Neuronal stem cell (in vitro differentiated cells): ENCODE measurements at regions not wholly inside any gene's neighbourhood (a gene's known extent, or its start where the extent isn't known, plus 50 kb on each side); places are given as distances from the start of the nearest gene placed in this dataset.

Source experiments
- DNase-seq: peaks from one replicate; pipeline ENCODE4 v3.0.0-alpha.2; 2013; ENCODE audit warnings: low spot score
- H2AFZ ChIP-seq: one replicate; pipeline ENCODE4 v1.6.1; 2013; ENCODE audit warnings: mild to moderate bottlenecking, low read length, inconsistent platforms
- H2AK5ac ChIP-seq: 2 replicates; pipeline ENCODE4 v1.6.1; 2013; ENCODE audit warnings: low read depth, mild to moderate bottlenecking, inconsistent platforms, low read length, moderate library complexity, mixed read lengths
- H2BK120ac ChIP-seq: 2 replicates; pipeline ENCODE4 v1.6.1; 2013; ENCODE audit warnings: low read depth, mild to moderate bottlenecking, inconsistent platforms, low read length, moderate library complexity, mixed read lengths
- H2BK12ac ChIP-seq: one replicate; pipeline ENCODE4 v1.6.1; 2013; ENCODE audit warnings: low read length, inconsistent platforms
- H2BK15ac ChIP-seq: 2 replicates; pipeline ENCODE4 v1.6.1; 2013; ENCODE audit warnings: mild to moderate bottlenecking, low read length, inconsistent platforms, mixed read lengths
- H2BK5ac ChIP-seq: one replicate; pipeline ENCODE4 v1.6.1; 2013; ENCODE audit warnings: inconsistent platforms, mild to moderate bottlenecking, low read length, moderate library complexity
- H3K14ac ChIP-seq: one replicate; pipeline ENCODE4 v1.6.1; 2013; ENCODE audit warnings: low read length, inconsistent platforms
- H3K18ac ChIP-seq: 2 replicates; pipeline ENCODE4 v1.6.1; 2013; ENCODE audit warnings: low read length, inconsistent platforms
- H3K23ac ChIP-seq: 2 replicates; pipeline ENCODE4 v1.6.1; 2013; ENCODE audit warnings: low read depth, mild to moderate bottlenecking, mixed read lengths, low read length, inconsistent platforms; ENCODE audit not compliant: poor library complexity
- H3K27ac ChIP-seq: replicated peaks from 3 replicates; pipeline ENCODE4 v1.5.1; 2013; ENCODE audit warnings: low read length, inconsistent platforms
- H3K27me3 ChIP-seq, 3 experiments: 2 replicates each; pipeline ENCODE4 v1.6.1; 2013; ENCODE audit warnings: low read length in 3 of 3, mild to moderate bottlenecking in 2 of 3, inconsistent platforms in 1 of 3, low read depth in 1 of 3, mixed read lengths in 1 of 3, moderate library complexity in 1 of 3; ENCODE audit not compliant: control insufficient read depth in 3 of 3, insufficient read depth in 3 of 3
- H3K36me3 ChIP-seq, 2 donors: replicated peaks in 1 of 2; 2 replicates each; pipeline ENCODE4 v1.6.1; 2013; ENCODE audit warnings: low read length in 2 of 2; ENCODE audit not compliant: control insufficient read depth in 2 of 2, insufficient read depth in 2 of 2
- H3K4ac ChIP-seq: 2 replicates; pipeline ENCODE4 v1.6.1; 2013; ENCODE audit warnings: inconsistent platforms, mild to moderate bottlenecking, low read length, moderate library complexity
- H3K4me1 ChIP-seq, 2 donors: 1 replicate in 1 of 2; 2 replicates in 1 of 2; pipeline ENCODE4 v1.6.1; 2013; ENCODE audit warnings: low read length in 2 of 2, low read depth in 1 of 2; ENCODE audit not compliant: control insufficient read depth in 2 of 2, insufficient read depth in 1 of 2
- H3K4me2 ChIP-seq: one replicate; pipeline ENCODE4 v1.6.1; 2013; ENCODE audit warnings: mild to moderate bottlenecking, low read length, inconsistent platforms; ENCODE audit not compliant: insufficient read depth, poor library complexity, severe bottlenecking
- H3K4me3 ChIP-seq, 2 donors: 2 replicates each; pipeline ENCODE4 v1.5.1; 2013; ENCODE audit warnings: low read length in 2 of 2, mild to moderate bottlenecking in 2 of 2, inconsistent platforms in 1 of 2, moderate library complexity in 1 of 2
- H3K79me1 ChIP-seq: one replicate; pipeline ENCODE4 v1.6.1; 2013; ENCODE audit warnings: low read depth, mild to moderate bottlenecking, inconsistent platforms, low read length, moderate library complexity
- H3K9ac ChIP-seq: one replicate; pipeline ENCODE4 v1.6.1; 2013; ENCODE audit warnings: mild to moderate bottlenecking, low read depth, low read length, inconsistent platforms; ENCODE audit not compliant: poor library complexity
- H3K9me3 ChIP-seq, 2 donors: replicated peaks in 1 of 2; 2 replicates each; pipeline versions ENCODE3 to v1.6.1; 2013; ENCODE audit warnings: low read length in 2 of 2, mild to moderate bottlenecking in 2 of 2, inconsistent platforms in 1 of 2, low read depth in 1 of 2, mixed read lengths in 1 of 2, moderate library complexity in 1 of 2; ENCODE audit not compliant: control insufficient read depth in 2 of 2, insufficient read depth in 1 of 2
- H4K8ac ChIP-seq: one replicate; pipeline ENCODE4 v1.6.1; 2013; ENCODE audit warnings: low read depth, mild to moderate bottlenecking, inconsistent platforms, low read length, moderate library complexity
- H4K91ac ChIP-seq: one replicate; pipeline ENCODE4 v1.6.1; 2013; ENCODE audit warnings: low read length, low read depth, mild to moderate bottlenecking, inconsistent platforms; ENCODE audit not compliant: poor library complexity
- WGBS, 2 donors: extraction: QIAGEN DNeasy Blood & Tissue Kit; methylation state at CpG; one replicate each; pipeline ENCODE4 v1.1.7; 2013; ENCODE audit warnings: missing lambda C conversion rate in 2 of 2, mixed read lengths in 1 of 2; ENCODE audit not compliant: insufficient read length in 2 of 2, insufficient replicate concordance in 1 of 2; ENCODE audit errors: extremely low coverage in 2 of 2; 5-methylcytosine and 5-hydroxymethylcytosine counted together

DNA sequence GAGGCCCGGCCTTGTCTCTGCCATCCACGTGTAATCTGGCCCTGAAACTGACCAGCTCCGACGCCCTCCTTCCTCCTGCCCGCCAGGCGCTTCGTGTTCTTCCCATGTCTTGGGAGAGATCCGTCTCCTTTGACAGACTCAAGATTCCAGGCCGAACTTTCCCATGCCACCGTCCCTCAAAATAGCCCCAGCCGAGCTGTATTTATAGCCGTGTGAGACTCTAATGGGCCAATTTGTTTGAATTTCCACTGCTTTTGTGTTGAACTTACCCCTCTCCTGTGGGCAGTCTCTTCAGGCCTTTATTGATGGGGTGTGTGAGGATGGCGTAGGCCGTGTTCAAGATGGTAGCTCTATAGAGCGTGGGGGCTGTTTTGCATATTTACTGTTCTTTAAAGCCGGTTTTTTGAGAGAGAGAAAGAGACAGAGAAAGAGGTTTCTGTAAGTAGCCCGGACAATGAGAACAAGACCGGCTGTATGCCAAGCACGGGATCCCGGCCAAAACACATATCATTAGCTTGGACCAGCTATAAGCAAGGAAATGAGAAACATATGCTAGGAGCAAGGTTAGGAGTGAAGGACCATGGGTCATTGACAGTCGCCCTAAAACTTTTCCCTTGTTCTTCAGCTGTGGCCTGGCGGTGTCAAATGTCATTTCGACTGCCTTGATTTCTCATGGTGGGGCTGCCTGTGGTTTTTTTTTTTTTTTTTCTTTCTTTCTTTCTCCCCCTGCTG lies 124.5 kb upstream of the ZFHX3 start:
- no peak overlapping the region for H3K14ac ChIP-seq
- no peak overlapping the region for H3K27ac ChIP-seq
- peaks cover 0 to 2% (median 0%) of the 10 kb centered on the region in 3 experiments for H3K27me3 ChIP-seq
- no peak overlapping the region for H2AK5ac ChIP-seq
- H3K4me2 ChIP-seq, result no peak overlapping the region
- H3K9me3 ChIP-seq, result no peaks in the 10 kb centered on the region
- no CpG with 5 or more reads among the region's 23 CpGs for WGBS, 2 donors
- no peak for DNase-seq
- H2BK15ac ChIP-seq, result no peak overlapping the region
- H3K4me3 ChIP-seq, result no peak overlapping the region
- no peaks in the 10 kb centered on the region for H3K79me1 ChIP-seq
- H2BK12ac ChIP-seq, result no peak overlapping the region
- H3K4me1 ChIP-seq, result peaks cover 9 to 29% of the 10 kb centered on the region in 2 donors
- H4K8ac ChIP-seq, result no peak overlapping the region
- peak overlapping the region; percentile 68 for H3K18ac ChIP-seq
- no peak overlapping the region for H2BK5ac ChIP-seq
- no peak overlapping the region for H4K91ac ChIP-seq
- H3K36me3 ChIP-seq, result no peaks in the 10 kb centered on the region
- H2AFZ ChIP-seq, result peak overlapping the region; percentile 43
- H3K4ac ChIP-seq, result no peak overlapping the region
- peak overlapping the region; percentile 8 for H2BK120ac ChIP-seq
- no peak overlapping the region for H3K9ac ChIP-seq
- peak overlapping the region; percentile 38 for H3K23ac ChIP-seq

DNA sequence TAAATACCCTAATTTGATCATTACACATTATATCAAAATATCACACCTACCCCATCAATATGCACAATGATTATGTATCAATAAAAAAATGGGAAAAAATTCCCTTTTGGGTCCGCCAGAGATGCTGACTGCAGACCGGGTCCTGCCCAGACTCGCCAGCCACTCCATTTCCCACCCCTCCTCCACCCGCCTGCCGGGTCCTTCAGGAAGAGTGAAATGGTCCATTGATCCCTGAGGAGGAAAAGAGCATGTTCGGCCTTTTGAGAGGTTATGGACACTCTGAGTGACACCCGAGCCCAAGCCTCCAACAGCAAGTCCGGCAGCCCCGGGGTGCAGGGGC lies 123.9 kb upstream of the ZFHX3 start:
- H2BK5ac ChIP-seq, result no peak overlapping the region
- H3K9ac ChIP-seq, result no peak overlapping the region
- no peak overlapping the region for H2BK15ac ChIP-seq
- no peak overlapping the region for H3K14ac ChIP-seq
- no peaks in the 10 kb centered on the region for H3K9me3 ChIP-seq
- no CpG with 5 or more reads among the region's 9 CpGs for WGBS, 2 donors
- peaks cover 0 to 2% (median 0%) of the 10 kb centered on the region in 3 experiments for H3K27me3 ChIP-seq
- H3K4ac ChIP-seq, result no peak overlapping the region
- no peak overlapping the region for H3K4me3 ChIP-seq
- DNase-seq, result no peak
- H4K8ac ChIP-seq, result no peak overlapping the region
- peak overlapping the region; percentile 38 for H3K23ac ChIP-seq
- H3K4me2 ChIP-seq, result no peak overlapping the region
- H3K36me3 ChIP-seq, result no peaks in the 10 kb centered on the region
- peak overlapping the region; percentile 68 for H3K18ac ChIP-seq
- no peak overlapping the region for H3K27ac ChIP-seq
- H3K4me1 ChIP-seq, result peaks cover 9 to 29% of the 10 kb centered on the region in 2 donors
- no peaks in the 10 kb centered on the region for H3K79me1 ChIP-seq
- H2BK12ac ChIP-seq, result no peak overlapping the region
- H4K91ac ChIP-seq, result no peak overlapping the region
- H2AK5ac ChIP-seq, result no peak overlapping the region
- peak overlapping the region; percentile 8 for H2BK120ac ChIP-seq
- H2AFZ ChIP-seq, result peak overlapping the region; percentile 43

- no peaks in the 10 kb centered on the region for H3K36me3 ChIP-seq
- no peak overlapping the region for H2AFZ ChIP-seq
- no peak overlapping the region for H3K18ac ChIP-seq
- H3K14ac ChIP-seq, result no peak overlapping the region
- H3K9ac ChIP-seq, result no peak overlapping the region
- no peak overlapping the region for H3K4ac ChIP-seq
- H3K79me1 ChIP-seq, result no peaks in the 10 kb centered on the region
- no peak overlapping the region for H2AK5ac ChIP-seq
- H3K27me3 ChIP-seq, result peaks cover 0 to 2% (median 0%) of the 10 kb centered on the region in 3 experiments
- H2BK12ac ChIP-seq, result no peak overlapping the region
- no peak overlapping the region for H4K8ac ChIP-seq
- no peak overlapping the region for H3K23ac ChIP-seq
- no peak overlapping the region for H2BK15ac ChIP-seq
- H2BK5ac ChIP-seq, result no peak overlapping the region
- H3K4me3 ChIP-seq, result no peak overlapping the region
- peaks cover 9 to 29% of the 10 kb centered on the region in 2 donors for H3K4me1 ChIP-seq
- no peaks in the 10 kb centered on the region for H3K9me3 ChIP-seq
- H2BK120ac ChIP-seq, result no peak overlapping the region
- H3K4me2 ChIP-seq, result no peak overlapping the region
- DNase-seq, result no peak
- H3K27ac ChIP-seq, result no peak overlapping the region
- H4K91ac ChIP-seq, result no peak overlapping the region
- no CpG with 5 or more reads among the region's 9 CpGs for WGBS, 2 donors
Observed at GRCh38 chr16:73171380-73171779, 123.5 kb upstream of the ZFHX3 start.

DNA sequence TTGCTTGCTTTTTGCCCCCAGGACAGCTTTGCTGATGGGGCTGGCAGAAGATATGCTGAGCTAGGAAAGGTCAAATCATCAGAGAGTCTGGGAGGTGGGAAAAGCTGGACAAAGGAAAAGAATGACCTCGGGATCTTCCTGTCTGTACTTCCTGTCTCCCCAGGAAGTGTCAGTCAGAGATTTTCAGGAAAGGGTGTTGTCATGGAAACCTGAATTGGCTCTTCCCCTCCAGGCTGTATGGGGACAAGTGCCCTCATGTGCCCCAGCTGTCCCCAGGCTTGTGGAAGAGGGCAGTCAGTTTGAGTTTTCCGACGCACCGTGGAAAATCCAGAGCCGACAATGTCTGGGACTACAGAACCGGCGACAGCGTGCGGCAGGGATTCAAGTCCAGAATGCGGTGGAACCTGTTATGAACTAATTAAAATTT lies 122.7 kb upstream of the ZFHX3 start:
- H2BK15ac ChIP-seq, result no peak overlapping the region
- H3K18ac ChIP-seq, result peak overlapping the region; percentile 44
- no peak overlapping the region for H3K23ac ChIP-seq
- H2AFZ ChIP-seq, result peak overlapping the region; percentile 80
- H3K14ac ChIP-seq, result no peak overlapping the region
- no peak overlapping the region for H3K4ac ChIP-seq
- no peak overlapping the region for H3K9ac ChIP-seq
- H2BK120ac ChIP-seq, result no peak overlapping the region
- no peaks in the 10 kb centered on the region for H3K36me3 ChIP-seq
- H3K4me3 ChIP-seq, result no peak overlapping the region
- no peak overlapping the region for H4K91ac ChIP-seq
- H3K27me3 ChIP-seq, result peaks cover 0 to 2% (median 0%) of the 10 kb centered on the region in 3 experiments
- no peak for DNase-seq
- H3K4me1 ChIP-seq, result peaks cover 9 to 29% of the 10 kb centered on the region in 2 donors
- H3K79me1 ChIP-seq, result no peaks in the 10 kb centered on the region
- WGBS, 2 donors, result no CpG with 5 or more reads among the region's 10 CpGs
- H3K27ac ChIP-seq, result no peak overlapping the region
- no peaks in the 10 kb centered on the region for H3K9me3 ChIP-seq
- H2BK12ac ChIP-seq, result no peak overlapping the region
- H2AK5ac ChIP-seq, result peak overlapping the region; percentile 27
- H3K4me2 ChIP-seq, result no peak overlapping the region
- no peak overlapping the region for H2BK5ac ChIP-seq
- H4K8ac ChIP-seq, result no peak overlapping the region
